Sciatic nerve (tissue), 2 donors: ENCODE measurements at regions not wholly inside any gene's neighbourhood (a gene's known extent, or its start where the extent isn't known, plus 50 kb on each side); places are given as distances from the start of the nearest gene placed in this dataset.
"Not testable (repeated sequence)": the region's sequence is repeated elsewhere in the genome, so short reads cannot be mapped to it uniquely, and the experiment has no call there.

Source experiments
- ATAC-seq: fragments of 200-7000 bp; cut with Tn5 transposase; one replicate; pipeline ENCODE4 v1.9.1; 2020; ENCODE audit warnings: mild to moderate bottlenecking, moderate library complexity
- DNase-seq: peaks from one replicate; pipeline ENCODE4 v3.0.0-alpha.2; 2020; ENCODE audit warnings: low spot score
- intact Hi-C: fragments of 100-400 bp; cut with DNase I; formaldehyde crosslinking; loops from one replicate; pipeline ENCODE4 v1.14.2; 2022
- donor health status: DM: no; HTN: no; CAD: no.
- donor health status: DM: no; HTN: no; CAD: no.

- intact Hi-C loops, result no loop called here
- DNase-seq (no peak), ATAC-seq (no peak)
Observed at GRCh38 chr2:234711308-234711707, 214.4 kb upstream of the ARL4C start.

- DNase-seq (no peak), ATAC-seq (no peak)
- intact Hi-C loops, result no loop called here
Observed at GRCh38 chr2:234710587-234710986, 213.7 kb upstream of the ARL4C start.

GRCh38 chr2:234710066-234710465 is 213.2 kb upstream of the ARL4C start:
- ATAC-seq (no peak), DNase-seq (no peak)
- intact Hi-C loops, result no loop called here

GRCh38 chr2:234708717-234709116 is 211.8 kb upstream of the ARL4C start:
- ATAC-seq, result no peak
- DNase-seq, result no peak
- intact Hi-C loops, result no loop called here

GRCh38 chr2:234708091-234708683 is 211.3 kb upstream of the ARL4C start:
- ATAC-seq, result no peak
- DNase-seq, result no peak
- intact Hi-C loops, result no loop called here

- no peak for DNase-seq
- no peak for ATAC-seq
- intact Hi-C loops, result no loop called here
Observed at GRCh38 chr2:234706086-234706485, 209.2 kb upstream of the ARL4C start.

GRCh38 chr2:234705108-234705507 is 208.2 kb upstream of the ARL4C start:
- ATAC-seq, result no peak
- intact Hi-C loops, result no loop called here
- no peak for DNase-seq

GRCh38 chr2:234703258-234703657 is 206.4 kb upstream of the ARL4C start:
- intact Hi-C loops, result no loop called here
- no peak for ATAC-seq
- DNase-seq, result no peak

- ATAC-seq (no peak), DNase-seq (no peak)
- intact Hi-C loops, result no loop called here
Observed at GRCh38 chr2:234702731-234703225, 205.9 kb upstream of the ARL4C start.

GRCh38 chr2:234701841-234702240 is 205.0 kb upstream of the ARL4C start:
- ATAC-seq (no peak), DNase-seq (no peak)
- intact Hi-C loops, result no loop called here

GRCh38 chr2:234701421-234701820 is 204.5 kb upstream of the ARL4C start:
- no peak for DNase-seq

GRCh38 chr2:234699456-234699855 is 202.6 kb upstream of the ARL4C start:
- intact Hi-C loops, result no loop called here
- no peak for ATAC-seq
- DNase-seq, result no peak

More at GRCh38 chr2:234701421-234701820, 204.5 kb upstream of the ARL4C start:
- intact Hi-C loops, result no loop called here
- ATAC-seq, result no peak

GRCh38 chr2:234697300-234697876 is 200.5 kb upstream of the ARL4C start:
- ATAC-seq, DNase-seq, intact Hi-C loops: not testable (repeated sequence)

- intact Hi-C loops, result no loop called here
- no peak for ATAC-seq
Observed at GRCh38 chr2:234695981-234696380, 199.1 kb upstream of the ARL4C start.

GRCh38 chr2:234694244-234695013 is 197.5 kb upstream of the ARL4C start:
- intact Hi-C loops, result no loop called here
- ATAC-seq (peak; percentile 93), DNase-seq (no peak)

More at GRCh38 chr2:234695981-234696380, 199.1 kb upstream of the ARL4C start:
- no peak for DNase-seq

GRCh38 chr2:234693681-234694190 is 196.9 kb upstream of the ARL4C start:
- intact Hi-C loops, DNase-seq, ATAC-seq: not testable (repeated sequence)

GRCh38 chr2:234693191-234693590 is 196.3 kb upstream of the ARL4C start:
- intact Hi-C loops, DNase-seq, ATAC-seq: not testable (repeated sequence)

GRCh38 chr2:234691968-234692955 is 195.4 kb upstream of the ARL4C start:
- ATAC-seq (no peak), DNase-seq (no peak)
- intact Hi-C loops, result no loop called here

GRCh38 chr2:234691214-234691575 is 194.3 kb upstream of the ARL4C start:
- DNase-seq, result no peak
- no peak for ATAC-seq
- intact Hi-C loops, result no loop called here
